Smooth muscle cell (in vitro differentiated cells): ENCODE measurements at regions not wholly inside any gene's neighbourhood (a gene's known extent, or its start where the extent isn't known, plus 50 kb on each side); places are given as distances from the start of the nearest gene placed in this dataset.

ENCODE experiments used
- DNase-seq: peaks from one replicate; lab custom pipeline; 2025; ENCODE audit not compliant: unreplicated experiment; lab: John Stamatoyannopoulos, UW
- H2AFZ ChIP-seq: fragments of 200-600 bp; sonication (generic); 2 replicates; pipeline ENCODE4 v1.6.0; 2016; ENCODE audit warnings: antibody characterized with exemption, low read depth, mild to moderate bottlenecking
- H3F3A ChIP-seq: fragments of 200-600 bp; sonication (generic); 2 replicates; pipeline ENCODE4 v1.6.0; 2017; ENCODE audit warnings: antibody characterized with exemption, low read depth
- H3K27ac ChIP-seq: fragments of 200-600 bp; sonication (generic); 2 replicates; pipeline ENCODE4 v1.5.1; 2016; ENCODE audit warnings: low read depth, mild to moderate bottlenecking
- H3K27me3 ChIP-seq: fragments of 200-600 bp; sonication (generic); 2 replicates; pipeline ENCODE4 v1.6.1; 2016; ENCODE audit warnings: low read depth, mild to moderate bottlenecking
- H3K36me3 ChIP-seq: fragments of 200-600 bp; sonication (generic); 2 replicates; pipeline ENCODE4 v1.5.1; 2016; ENCODE audit warnings: low read depth
- H3K4me1 ChIP-seq: fragments of 200-600 bp; sonication (generic); 2 replicates; pipeline ENCODE4 v1.5.1; 2016; ENCODE audit warnings: low read depth
- H3K4me2 ChIP-seq: fragments of 200-600 bp; sonication (generic); 2 replicates; pipeline ENCODE4 v1.6.0; 2016; ENCODE audit warnings: mild to moderate bottlenecking
- H3K4me3 ChIP-seq: fragments of 200-600 bp; sonication (generic); 2 replicates; pipeline ENCODE4 v1.5.1; 2016; ENCODE audit warnings: mild to moderate bottlenecking
- H3K79me2 ChIP-seq: fragments of 200-600 bp; sonication (generic); 2 replicates; pipeline ENCODE4 v1.6.0; 2016; ENCODE audit warnings: low read depth, mild to moderate bottlenecking
- H3K9ac ChIP-seq: fragments of 200-600 bp; sonication (generic); 2 replicates; pipeline ENCODE4 v1.6.0; 2016; ENCODE audit warnings: low read depth
- H3K9me3 ChIP-seq: fragments of 200-600 bp; sonication (generic); replicated peaks from 2 replicates; pipeline ENCODE4 v1.5.1; 2016; ENCODE audit warnings: low read depth
- H4K20me1 ChIP-seq: fragments of 200-600 bp; sonication (generic); 2 replicates; pipeline ENCODE4 v1.6.0; 2016; ENCODE audit warnings: low read depth
- CTCF ChIP-seq: fragments of 200-600 bp; sonication (generic); IDR thresholded peaks from 2 replicates; pipeline ENCODE4 v1.5.1; 2017; ENCODE audit warnings: borderline replicate concordance, mild to moderate bottlenecking, antibody characterized with exemption; ENCODE audit not compliant: insufficient read depth, poor library complexity, severe bottlenecking
- WGBS: methylation state at CpG from one replicate; pipeline ENCODE4 v1.1.7; 2016; ENCODE audit warnings: low lambda C conversion rate; 5-methylcytosine and 5-hydroxymethylcytosine counted together

- Histone ChIP-seq H2AFZ (no peak overlapping the region), H3K9ac (no peak overlapping the region), H3K27ac (no peak overlapping the region), H3K4me1 (no peaks in the 10 kb centered on the region), H3K79me2 (no peaks in the 10 kb centered on the region), H3F3A (no peaks in the 10 kb centered on the region), H3K36me3 (no peaks in the 10 kb centered on the region), H3K4me2 (no peak overlapping the region), H3K9me3 (no peaks in the 10 kb centered on the region), H4K20me1 (no peaks in the 10 kb centered on the region), H3K4me3 (no peak overlapping the region), H3K27me3 (no peaks in the 10 kb centered on the region)
- no peak for DNase-seq
- WGBS: 90% methylated on average over 3 of the region's 3 CpGs
- TF ChIP-seq CTCF: no peak
These were observed 576.9 kb upstream of the B3GALT2 start for GRCh38 chr1:193763266-193763665.

GRCh38 chr1:193762236-193762635 lies 575.8 kb upstream of the B3GALT2 start:
- Histone ChIP-seq H3K27me3 (no peaks in the 10 kb centered on the region), H2AFZ (no peak overlapping the region), H3F3A (no peaks in the 10 kb centered on the region), H3K4me3 (no peak overlapping the region), H3K9ac (no peak overlapping the region), H3K27ac (no peak overlapping the region), H3K79me2 (no peaks in the 10 kb centered on the region), H3K4me2 (no peak overlapping the region), H3K36me3 (no peaks in the 10 kb centered on the region), H3K9me3 (no peaks in the 10 kb centered on the region), H4K20me1 (no peaks in the 10 kb centered on the region), H3K4me1 (no peaks in the 10 kb centered on the region)
- no peak for TF ChIP-seq CTCF
- DNase-seq: no peak
- WGBS: 91% methylated on average over 4 of the region's 4 CpGs

GRCh38 chr1:193755441-193755840 lies 569.0 kb upstream of the B3GALT2 start:
- no peak overlapping the region for H2AFZ ChIP-seq
- H3K4me2 ChIP-seq: no peak overlapping the region
- H3K9ac ChIP-seq: no peak overlapping the region
- WGBS: 75% methylated on average over 2 of the region's 2 CpGs
- H3K9me3 ChIP-seq: peaks cover 5% of the 10 kb centered on the region
- no peak overlapping the region for H3K4me3 ChIP-seq
- H3K36me3 ChIP-seq: no peaks in the 10 kb centered on the region
- H3K4me1 ChIP-seq: no peaks in the 10 kb centered on the region
- no peak overlapping the region for H3K27ac ChIP-seq
- H3K27me3 ChIP-seq: no peaks in the 10 kb centered on the region
- no peaks in the 10 kb centered on the region for H4K20me1 ChIP-seq
- TF ChIP-seq CTCF: no peak
- no peaks in the 10 kb centered on the region for H3F3A ChIP-seq
- H3K79me2 ChIP-seq: no peaks in the 10 kb centered on the region
- no peak for DNase-seq

GRCh38 chr1:193754732-193755427 lies 568.5 kb upstream of the B3GALT2 start:
- Histone ChIP-seq H3K36me3 (no peaks in the 10 kb centered on the region), H3K27me3 (no peaks in the 10 kb centered on the region), H3K9me3 (peaks cover 5% of the 10 kb centered on the region), H3F3A (no peaks in the 10 kb centered on the region), H4K20me1 (no peaks in the 10 kb centered on the region), H3K4me2 (no peak overlapping the region), H3K27ac (no peak overlapping the region), H3K9ac (no peak overlapping the region), H3K4me3 (no peak overlapping the region), H3K4me1 (no peaks in the 10 kb centered on the region), H3K79me2 (no peaks in the 10 kb centered on the region), H2AFZ (no peak overlapping the region)
- no peak for DNase-seq
- WGBS: 94% methylated on average over 1 of the region's 1 CpG
- no peak for TF ChIP-seq CTCF
